DOHH2 (cell line): ENCODE measurements at regions not wholly inside any gene's neighbourhood (a gene's known extent, or its start where the extent isn't known, plus 50 kb on each side); places are given as distances from the start of the nearest gene placed in this dataset.

Source experiments
- H3F3A ChIP-seq: fragments of 200-600 bp; sonication (generic), shearing (Covaris generic); 2 replicates; pipeline ENCODE4 v1.6.0; 2016; ENCODE audit warnings: antibody characterized with exemption, mild to moderate bottlenecking; ENCODE audit not compliant: control insufficient read depth, insufficient read depth
- H3K27ac ChIP-seq: fragments of 200-600 bp; sonication (generic); 2 replicates; pipeline ENCODE4 v1.5.1; 2014; ENCODE audit warnings: low read depth, mild to moderate bottlenecking, low read length, moderate library complexity
- H3K27me3 ChIP-seq: fragments of 200-600 bp; sonication (generic); 2 replicates; pipeline ENCODE4 v1.6.1; 2014; ENCODE audit warnings: mild to moderate bottlenecking, low read length, mixed read lengths; ENCODE audit not compliant: control insufficient read depth
- H3K36me3 ChIP-seq: fragments of 200-600 bp; sonication (generic); 2 replicates; pipeline ENCODE4 v1.6.1; 2014; ENCODE audit warnings: mild to moderate bottlenecking, low read length, moderate library complexity, mixed read lengths; ENCODE audit not compliant: control insufficient read depth
- H3K4me1 ChIP-seq: fragments of 200-600 bp; sonication (generic); 2 replicates; pipeline ENCODE4 v1.6.1; 2014; ENCODE audit warnings: mild to moderate bottlenecking, low read length, mixed read lengths; ENCODE audit not compliant: control insufficient read depth
- H3K4me2 ChIP-seq: fragments of 200-600 bp; sonication (generic); 2 replicates; pipeline ENCODE4 v1.6.0; 2014; ENCODE audit warnings: mild to moderate bottlenecking, low read length, moderate library complexity
- H3K4me3 ChIP-seq: fragments of 200-600 bp; sonication (generic); 2 replicates; pipeline ENCODE4 v1.5.1; 2014; ENCODE audit warnings: mild to moderate bottlenecking, low read length, mixed read lengths
- H3K79me2 ChIP-seq: fragments of 200-600 bp; sonication (generic); 2 replicates; pipeline ENCODE4 v1.6.1; 2014; ENCODE audit warnings: mild to moderate bottlenecking, low read length, mixed read lengths; ENCODE audit not compliant: control insufficient read depth
- H3K9me2 ChIP-seq: fragments of 200-600 bp; sonication (generic); replicated peaks from 2 replicates; pipeline ENCODE4 v1.6.1; 2014; ENCODE audit warnings: mild to moderate bottlenecking, low read length, mixed read lengths; ENCODE audit not compliant: control insufficient read depth
- H3K9me3 ChIP-seq: fragments of 200-600 bp; sonication (generic); 2 replicates; pipeline ENCODE4 v1.6.1; 2014; ENCODE audit warnings: antibody characterized with exemption, low read length, mixed read lengths; ENCODE audit not compliant: control insufficient read depth, insufficient read depth
- H4K20me1 ChIP-seq: fragments of 200-600 bp; sonication (generic); 2 replicates; pipeline ENCODE4 v1.6.0; 2014; ENCODE audit warnings: low read depth, mild to moderate bottlenecking, antibody characterized with exemption, low read length, moderate library complexity; ENCODE audit not compliant: control insufficient read depth, insufficient read depth
- CTCF ChIP-seq: fragments of 200-600 bp; sonication (generic); IDR thresholded peaks from one replicate; pipeline ENCODE4 v1.5.1; 2014; ENCODE audit warnings: antibody characterized with exemption, mild to moderate bottlenecking, low read depth, low read length; ENCODE audit not compliant: poor library complexity, severe bottlenecking
- EZH2phosphoT487 ChIP-seq: fragments of 200-600 bp; sonication (generic); IDR thresholded peaks from 2 replicates; pipeline ENCODE4 v1.6.1; 2017; ENCODE audit warnings: borderline replicate concordance, mild to moderate bottlenecking, antibody characterized with exemption, low read length, moderate library complexity, mixed read lengths

GRCh38 chr4:153974452-153974851, 185.6 kb upstream of the SFRP2 start:
- H3K9me3 ChIP-seq = no peaks in the 10 kb centered on the region
- no peak overlapping the region for H3K27ac ChIP-seq
- no peaks in the 10 kb centered on the region for H3K9me2 ChIP-seq
- no peak for TF ChIP-seq CTCF
- TF ChIP-seq EZH2phosphoT487 = no peak
- no peak overlapping the region for H3K4me3 ChIP-seq
- no peak overlapping the region for H3K4me2 ChIP-seq
- no peaks in the 10 kb centered on the region for H3K79me2 ChIP-seq
- no peaks in the 10 kb centered on the region for H3K27me3 ChIP-seq
- H3K36me3 ChIP-seq = no peaks in the 10 kb centered on the region
- no peaks in the 10 kb centered on the region for H3F3A ChIP-seq
- H4K20me1 ChIP-seq = no peaks in the 10 kb centered on the region
- H3K4me1 ChIP-seq = no peaks in the 10 kb centered on the region

DNA sequence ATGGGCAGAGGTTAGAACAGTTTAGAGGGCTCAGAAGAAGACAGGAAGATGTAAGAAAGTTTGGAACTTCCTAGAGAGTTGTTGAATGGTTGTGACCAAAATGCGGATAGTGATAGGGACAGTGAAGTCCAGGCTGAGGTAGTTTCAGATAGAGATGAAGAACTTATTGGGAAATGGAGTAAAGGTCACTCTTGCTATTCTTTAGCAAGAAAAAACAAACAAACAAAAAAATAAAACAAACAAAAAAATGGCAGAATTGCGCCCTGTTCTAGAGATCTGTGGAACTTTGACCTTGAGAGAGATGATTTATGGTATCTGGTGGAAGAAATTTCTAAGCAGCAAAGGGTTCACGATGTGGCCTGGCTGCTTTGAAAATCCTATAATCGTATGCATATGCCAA, 185.1 kb upstream of the SFRP2 start:
- H3K4me2 ChIP-seq = no peak overlapping the region
- H3K9me2 ChIP-seq = no peaks in the 10 kb centered on the region
- H3F3A ChIP-seq = no peaks in the 10 kb centered on the region
- H3K27me3 ChIP-seq = no peaks in the 10 kb centered on the region
- no peaks in the 10 kb centered on the region for H3K4me1 ChIP-seq
- H4K20me1 ChIP-seq = no peaks in the 10 kb centered on the region
- H3K9me3 ChIP-seq = no peaks in the 10 kb centered on the region
- H3K79me2 ChIP-seq = no peaks in the 10 kb centered on the region
- TF ChIP-seq CTCF (no peak), EZH2phosphoT487 (no peak)
- no peaks in the 10 kb centered on the region for H3K36me3 ChIP-seq
- no peak overlapping the region for H3K4me3 ChIP-seq
- no peak overlapping the region for H3K27ac ChIP-seq

GRCh38 chr4:153971899-153972298, 183.0 kb upstream of the SFRP2 start:
- Histone ChIP-seq H3K4me2 (no peak overlapping the region), H3K36me3 (no peaks in the 10 kb centered on the region), H3K27me3 (no peaks in the 10 kb centered on the region), H3K4me1 (no peaks in the 10 kb centered on the region), H3K9me3 (no peaks in the 10 kb centered on the region), H4K20me1 (no peaks in the 10 kb centered on the region), H3K4me3 (no peak overlapping the region), H3K9me2 (no peaks in the 10 kb centered on the region), H3K79me2 (no peaks in the 10 kb centered on the region), H3K27ac (no peak overlapping the region), H3F3A (no peaks in the 10 kb centered on the region)
- no peak for TF ChIP-seq CTCF
- TF ChIP-seq EZH2phosphoT487 = no peak

DNA sequence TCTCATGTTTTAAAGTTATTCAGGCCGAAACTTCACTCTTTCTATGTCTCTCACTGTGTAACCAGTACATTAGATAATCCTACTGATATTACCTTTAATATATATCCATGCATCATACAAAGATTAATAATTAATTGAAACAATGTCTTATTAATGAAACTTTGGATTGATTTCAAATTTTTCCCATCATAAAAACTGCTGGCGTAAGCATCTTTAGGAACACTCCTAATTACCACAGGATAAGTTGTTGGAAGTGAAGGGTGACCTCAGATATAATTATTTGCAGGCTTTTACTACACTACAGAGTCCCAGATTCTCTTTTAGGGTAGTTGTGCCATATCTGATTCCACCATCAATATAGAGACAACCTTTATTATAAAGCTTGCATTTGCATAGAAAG, 181.3 kb upstream of the SFRP2 start:
- H3K4me3 ChIP-seq = no peak overlapping the region

More for the DNA sequence above, 181.3 kb upstream of the SFRP2 start:
- Histone ChIP-seq H3K4me1 (no peaks in the 10 kb centered on the region), H3K27ac (no peak overlapping the region), H3K9me3 (no peaks in the 10 kb centered on the region), H3K27me3 (no peaks in the 10 kb centered on the region), H3K36me3 (no peaks in the 10 kb centered on the region), H3K9me2 (no peaks in the 10 kb centered on the region), H3K4me2 (no peak overlapping the region), H4K20me1 (no peaks in the 10 kb centered on the region), H3F3A (no peaks in the 10 kb centered on the region), H3K79me2 (no peaks in the 10 kb centered on the region)
- no peak for TF ChIP-seq CTCF
- no peak for TF ChIP-seq EZH2phosphoT487
